IMR-90 (cell line): ENCODE measurements at regions not wholly inside any gene's neighbourhood (a gene's known extent, or its start where the extent isn't known, plus 50 kb on each side); places are given as distances from the start of the nearest gene placed in this dataset.

Source experiments
- BHLHE40 ChIP-seq: fragments of 150-350 bp; IDR thresholded peaks from 2 replicates; pipeline ENCODE4 v1.6.1; 2016; ENCODE audit warnings: mild to moderate bottlenecking, low read depth, low read length
- SMC3 ChIP-seq: fragments of 150-350 bp; IDR thresholded peaks from 2 replicates; pipeline ENCODE4 v1.6.1; 2016; ENCODE audit warnings: low read depth, mild to moderate bottlenecking, antibody characterized with exemption, low read length, moderate library complexity
- TF ChIP-seq, protein P1 (sequence below): conservative IDR thresholded peaks from 2 replicates; pipeline ENCODE4 v1.5.1; 2012; ENCODE audit warnings: mild to moderate bottlenecking, low read depth, low read length, improper control_type of control experiment

DNA sequence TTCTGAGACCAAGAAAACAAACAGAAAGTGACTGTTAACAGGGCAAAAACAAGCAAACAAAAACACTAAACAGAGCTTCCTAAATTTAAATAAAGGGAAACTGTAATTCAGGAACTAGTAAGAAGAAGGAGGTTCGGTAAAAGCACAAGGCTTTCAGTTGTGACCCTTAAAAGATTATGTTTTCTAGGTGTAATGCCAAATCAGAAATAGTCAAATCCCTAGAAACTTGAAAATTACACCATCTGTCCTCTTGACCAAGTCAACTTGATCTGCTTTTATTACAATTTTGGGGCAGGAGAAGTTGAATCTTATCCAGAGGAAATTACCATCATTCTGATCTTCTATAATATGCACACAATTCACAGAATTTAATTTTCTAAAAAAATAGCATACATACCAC is 754.0 kb upstream of the ADGRL4 start:
- no peak for TF ChIP-seq BHLHE40
- TF ChIP-seq, protein P1, sequence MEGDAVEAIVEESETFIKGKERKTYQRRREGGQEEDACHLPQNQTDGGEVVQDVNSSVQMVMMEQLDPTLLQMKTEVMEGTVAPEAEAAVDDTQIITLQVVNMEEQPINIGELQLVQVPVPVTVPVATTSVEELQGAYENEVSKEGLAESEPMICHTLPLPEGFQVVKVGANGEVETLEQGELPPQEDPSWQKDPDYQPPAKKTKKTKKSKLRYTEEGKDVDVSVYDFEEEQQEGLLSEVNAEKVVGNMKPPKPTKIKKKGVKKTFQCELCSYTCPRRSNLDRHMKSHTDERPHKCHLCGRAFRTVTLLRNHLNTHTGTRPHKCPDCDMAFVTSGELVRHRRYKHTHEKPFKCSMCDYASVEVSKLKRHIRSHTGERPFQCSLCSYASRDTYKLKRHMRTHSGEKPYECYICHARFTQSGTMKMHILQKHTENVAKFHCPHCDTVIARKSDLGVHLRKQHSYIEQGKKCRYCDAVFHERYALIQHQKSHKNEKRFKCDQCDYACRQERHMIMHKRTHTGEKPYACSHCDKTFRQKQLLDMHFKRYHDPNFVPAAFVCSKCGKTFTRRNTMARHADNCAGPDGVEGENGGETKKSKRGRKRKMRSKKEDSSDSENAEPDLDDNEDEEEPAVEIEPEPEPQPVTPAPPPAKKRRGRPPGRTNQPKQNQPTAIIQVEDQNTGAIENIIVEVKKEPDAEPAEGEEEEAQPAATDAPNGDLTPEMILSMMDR = no peak
- no peak for TF ChIP-seq SMC3
